GM19193 (cell line): ENCODE measurements at regions not wholly inside any gene's neighbourhood (a gene's known extent, or its start where the extent isn't known, plus 50 kb on each side); places are given as distances from the start of the nearest gene placed in this dataset.

Experiments used
- POLR2A ChIP-seq: IDR thresholded peaks from 4 replicates; pipeline ENCODE4 v1.6.1; 2011; ENCODE audit not compliant: insufficient read depth, insufficient read length; ENCODE audit errors: extremely low read depth

- no peak for TF ChIP-seq POLR2A
Measured at GRCh38 chr17:12509801-12510200, 155.9 kb upstream of the MYOCD start.

- no peak for TF ChIP-seq POLR2A
Measured at GRCh38 chr17:12510535-12510934, 155.2 kb upstream of the MYOCD start.

GRCh38 chr17:12512694-12513355 lies 152.9 kb upstream of the MYOCD start:
- TF ChIP-seq POLR2A: no peak

- no peak for TF ChIP-seq POLR2A
Measured at GRCh38 chr17:12514596-12514995, 151.1 kb upstream of the MYOCD start.

- no peak for TF ChIP-seq POLR2A
Measured at GRCh38 chr17:12519956-12520594, 145.6 kb upstream of the MYOCD start.

- TF ChIP-seq POLR2A: no peak
Measured at GRCh38 chr17:12521416-12521815, 144.3 kb upstream of the MYOCD start.

GRCh38 chr17:12522336-12522735 lies 143.4 kb upstream of the MYOCD start:
- TF ChIP-seq POLR2A: no peak

GRCh38 chr17:12522743-12523183 lies 142.9 kb upstream of the MYOCD start:
- no peak for TF ChIP-seq POLR2A

GRCh38 chr17:12523244-12523643 lies 142.4 kb upstream of the MYOCD start:
- no peak for TF ChIP-seq POLR2A

- TF ChIP-seq POLR2A: no peak
Measured at GRCh38 chr17:12528036-12528435, 137.7 kb upstream of the MYOCD start.

- TF ChIP-seq POLR2A: no peak
Measured at GRCh38 chr17:12530161-12530560, 135.5 kb upstream of the MYOCD start.

- no peak for TF ChIP-seq POLR2A
Measured at GRCh38 chr17:12536021-12536420, 129.7 kb upstream of the MYOCD start.

GRCh38 chr17:12536472-12536871 lies 129.2 kb upstream of the MYOCD start:
- TF ChIP-seq POLR2A: no peak

- no peak for TF ChIP-seq POLR2A
Measured at GRCh38 chr17:12537436-12537835, 128.3 kb upstream of the MYOCD start.

- TF ChIP-seq POLR2A: no peak
Measured at GRCh38 chr17:12538003-12538402, 127.7 kb upstream of the MYOCD start.

GRCh38 chr17:12545877-12546513 lies 119.7 kb upstream of the MYOCD start:
- TF ChIP-seq POLR2A: no peak
